Osteoblast (primary cell): ENCODE measurements at regions not wholly inside any gene's neighbourhood (a gene's known extent, or its start where the extent isn't known, plus 50 kb on each side); places are given as distances from the start of the nearest gene placed in this dataset.

Source experiments
- DNase-seq: peaks from one replicate; pipeline ENCODE4 v3.0.0; 2011; ENCODE audit warnings: low spot score, mixed read lengths; ENCODE audit not compliant: insufficient read length; ENCODE audit errors: missing footprints
- H2AFZ ChIP-seq: 2 replicates; pipeline ENCODE4 v1.6.0; 2011; ENCODE audit warnings: mild to moderate bottlenecking, low read length
- H3K27ac ChIP-seq: 2 replicates; pipeline ENCODE4 v1.5.1; 2011; ENCODE audit warnings: mild to moderate bottlenecking, low read depth, low read length, moderate library complexity
- H3K27me3 ChIP-seq: 2 replicates; pipeline ENCODE4 v1.6.0; 2012; ENCODE audit warnings: mild to moderate bottlenecking, control low read depth, inconsistent platforms, low read length, moderate library complexity; ENCODE audit not compliant: insufficient read depth
- H3K36me3 ChIP-seq: 2 replicates; pipeline ENCODE4 v1.5.1; 2011; ENCODE audit warnings: mild to moderate bottlenecking, low read length, control low read depth, moderate library complexity; ENCODE audit not compliant: insufficient read depth
- H3K4me1 ChIP-seq: 2 replicates; pipeline ENCODE4 v1.5.1; 2011; ENCODE audit warnings: mild to moderate bottlenecking, low read length, control low read depth, moderate library complexity; ENCODE audit not compliant: insufficient read depth
- H3K4me2 ChIP-seq: 2 replicates; pipeline ENCODE4 v1.6.0; 2011; ENCODE audit warnings: mild to moderate bottlenecking, low read length; ENCODE audit not compliant: insufficient read depth
- H3K4me3 ChIP-seq: fragments of 200-600 bp; sonication (generic); 3 replicates; pipeline ENCODE4 v1.5.1; 2012; ENCODE audit warnings: mild to moderate bottlenecking, low read length, inconsistent platforms; ENCODE audit not compliant: insufficient read depth
- H3K79me2 ChIP-seq: 2 replicates; pipeline ENCODE4 v1.6.0; 2012; ENCODE audit warnings: mild to moderate bottlenecking, low read length, control low read depth, inconsistent platforms; ENCODE audit not compliant: insufficient read depth
- H3K9me3 ChIP-seq: 2 replicates; pipeline ENCODE4 v1.5.1; 2011; ENCODE audit warnings: low read depth, low read length, control low read depth
- H4K20me1 ChIP-seq: 2 replicates; pipeline ENCODE4 v1.6.0; 2012; ENCODE audit warnings: mild to moderate bottlenecking, low read length, control low read depth; ENCODE audit not compliant: insufficient read depth
- CTCF ChIP-seq: IDR thresholded peaks from 2 replicates; pipeline ENCODE4 v1.5.1; 2011; ENCODE audit warnings: mild to moderate bottlenecking, low read depth, low read length, moderate library complexity; ENCODE audit errors: extremely low read depth

GRCh38 chr15:70412794-70413193 lies 315.1 kb upstream of the TLE3 start:
- no peaks in the 10 kb centered on the region for H3K4me1 ChIP-seq
- no peaks in the 10 kb centered on the region for H3K36me3 ChIP-seq
- H3K27ac ChIP-seq, result no peak overlapping the region
- H4K20me1 ChIP-seq, result no peaks in the 10 kb centered on the region
- H2AFZ ChIP-seq, result no peak overlapping the region
- TF ChIP-seq CTCF, result no peak
- DNase-seq, result no peak
- no peak overlapping the region for H3K4me2 ChIP-seq
- no peaks in the 10 kb centered on the region for H3K79me2 ChIP-seq
- peaks cover 4% of the 10 kb centered on the region for H3K9me3 ChIP-seq
- peaks cover 64% of the 10 kb centered on the region for H3K27me3 ChIP-seq
- H3K4me3 ChIP-seq, result no peak overlapping the region

- Histone ChIP-seq H3K9me3 (peaks cover 4% of the 10 kb centered on the region), H3K4me3 (no peak overlapping the region), H2AFZ (no peak overlapping the region), H3K79me2 (no peaks in the 10 kb centered on the region), H3K27me3 (peaks cover 55% of the 10 kb centered on the region), H3K36me3 (no peaks in the 10 kb centered on the region), H3K4me2 (no peak overlapping the region), H3K4me1 (no peaks in the 10 kb centered on the region), H3K27ac (no peak overlapping the region), H4K20me1 (no peaks in the 10 kb centered on the region)
- no peak for TF ChIP-seq CTCF
- no peak for DNase-seq
Measured at GRCh38 chr15:70411143-70411863, 313.6 kb upstream of the TLE3 start.

- no peaks in the 10 kb centered on the region for H3K79me2 ChIP-seq
- no peaks in the 10 kb centered on the region for H4K20me1 ChIP-seq
- H3K4me2 ChIP-seq, result no peak overlapping the region
- TF ChIP-seq CTCF, result no peak
- H3K27me3 ChIP-seq, result peaks cover 54% of the 10 kb centered on the region
- no peak for DNase-seq
- H3K27ac ChIP-seq, result no peak overlapping the region
- no peak overlapping the region for H2AFZ ChIP-seq
- no peak overlapping the region for H3K4me3 ChIP-seq
- no peaks in the 10 kb centered on the region for H3K36me3 ChIP-seq
- peaks cover 4% of the 10 kb centered on the region for H3K9me3 ChIP-seq
- H3K4me1 ChIP-seq, result no peaks in the 10 kb centered on the region
Measured at GRCh38 chr15:70410371-70410985, 312.8 kb upstream of the TLE3 start.

GRCh38 chr15:70409388-70409787 lies 311.7 kb upstream of the TLE3 start:
- Histone ChIP-seq H3K27ac (no peak overlapping the region), H2AFZ (no peak overlapping the region), H3K4me1 (no peaks in the 10 kb centered on the region), H3K9me3 (peaks cover 4% of the 10 kb centered on the region), H4K20me1 (no peaks in the 10 kb centered on the region), H3K79me2 (no peaks in the 10 kb centered on the region), H3K27me3 (peaks cover 54% of the 10 kb centered on the region), H3K4me3 (no peak overlapping the region), H3K4me2 (no peak overlapping the region), H3K36me3 (no peaks in the 10 kb centered on the region)
- DNase-seq, result no peak
- no peak for TF ChIP-seq CTCF
